H1 (cell line): ENCODE measurements at regions not wholly inside any gene's neighbourhood (a gene's known extent, or its start where the extent isn't known, plus 50 kb on each side); places are given as distances from the start of the nearest gene placed in this dataset.

ENCODE experiments used
- ASH2L ChIP-seq: fragments of 200-600, 300-600 bp; sonication (generic); IDR thresholded peaks from one replicate; pipeline ENCODE4 v1.7.1; 2017; ENCODE audit warnings: low read length
- BCL11A ChIP-seq, 2 experiments: IDR thresholded peaks; one replicate each; pipeline ENCODE4 v1.6.1; 2011; ENCODE audit warnings: low read depth in 2 of 2, low read length in 2 of 2, mild to moderate bottlenecking in 2 of 2
- CHD2 ChIP-seq: IDR thresholded peaks from 2 replicates; pipeline ENCODE4 v1.6.1; 2012; ENCODE audit warnings: low read length, improper control_type of control experiment
- CTCF ChIP-seq, 3 experiments: IDR thresholded peaks; 1 replicate in 2 of 3; 2 replicates in 1 of 3; pipeline versions ENCODE4 v1.5.1 to v1.6.1; 2011; ENCODE audit warnings: low read length in 3 of 3, mild to moderate bottlenecking in 3 of 3, inconsistent platforms in 2 of 3, low read depth in 1 of 3, moderate library complexity in 1 of 3; ENCODE audit not compliant: insufficient read depth in 1 of 3; ENCODE audit errors: control extremely low read depth in 1 of 3
- EZH2 ChIP-seq: fragments of 200-600 bp; sonication (generic); IDR thresholded peaks from 2 replicates; pipeline ENCODE4 v1.7.1; 2012; ENCODE audit warnings: low read depth, mild to moderate bottlenecking, moderate library complexity, low read length, inconsistent platforms; ENCODE audit not compliant: severe bottlenecking
- FOSL1 ChIP-seq: IDR thresholded peaks from 2 replicates; pipeline ENCODE4 v1.6.1; 2011; ENCODE audit warnings: mild to moderate bottlenecking, low read depth, low read length, moderate library complexity; ENCODE audit not compliant: insufficient read depth
- HDAC2 ChIP-seq, 2 experiments: fragments of 300-600 bp in 1 of 2; sonication (generic) in 1 of 2; IDR thresholded peaks; 2 replicates each; pipeline ENCODE4 v1.6.1; 2011 to 2012; ENCODE audit warnings: low read depth in 2 of 2, low read length in 2 of 2, mild to moderate bottlenecking in 2 of 2, moderate library complexity in 2 of 2, borderline replicate concordance in 1 of 2, inconsistent platforms in 1 of 2
- MAX ChIP-seq: IDR thresholded peaks from 2 replicates; pipeline ENCODE4 v1.6.1; 2012; ENCODE audit warnings: inconsistent platforms
- POLR2A ChIP-seq, 2 experiments: IDR thresholded peaks; 1 replicate in 1 of 2; 2 replicates in 1 of 2; pipeline ENCODE4 v1.6.1; 2011; ENCODE audit warnings: low read depth in 2 of 2, low read length in 2 of 2, mild to moderate bottlenecking in 2 of 2; ENCODE audit errors: control extremely low read depth in 1 of 2
- TBP ChIP-seq: IDR thresholded peaks from 2 replicates; pipeline ENCODE4 v1.6.1; 2011; ENCODE audit warnings: low read depth, low read length, improper control_type of control experiment

GRCh38 chr12:113678223-113679119 lies 206.8 kb upstream of the LHX5 start:
- no peak for TF ChIP-seq EZH2
- no peak for TF ChIP-seq TBP
- TF ChIP-seq CTCF (IDR thresholded peaks at IDR 0.05; ENCODE audit: control extremely low read depth in 1 of 3, insufficient read depth in 1 of 3, low read depth in 1 of 3, low read length in 3 of 3), result no peak
- no peak for TF ChIP-seq HDAC2 (IDR thresholded peaks at IDR 0.05; ENCODE audit: borderline replicate concordance in 1 of 2, low read depth in 2 of 2, low read length in 2 of 2)
- TF ChIP-seq ASH2L, result no peak
- TF ChIP-seq CHD2, result no peak
- no peak for TF ChIP-seq MAX
- TF ChIP-seq BCL11A (IDR thresholded peaks at IDR 0.05; ENCODE audit: low read depth in 2 of 2, low read length in 2 of 2), result no peak
- TF ChIP-seq FOSL1, result no peak
- TF ChIP-seq POLR2A (IDR thresholded peaks at IDR 0.05; ENCODE audit: control extremely low read depth in 1 of 2, low read depth in 2 of 2, low read length in 2 of 2), result no peak
